NCI-H128 (cell line): ENCODE measurements at regions not wholly inside any gene's neighbourhood (a gene's known extent, or its start where the extent isn't known, plus 50 kb on each side); places are given as distances from the start of the nearest gene placed in this dataset.

Experiments used
- DNase-seq: peaks from one replicate; lab custom pipeline; 2025; ENCODE audit not compliant: unreplicated experiment; lab: John Stamatoyannopoulos, UW

- DNase-seq, result no peak
These were observed 79.1 kb downstream of the ZNF365 start for GRCh38 chr10:62453274-62453673.

GRCh38 chr10:62454687-62455397 lies 80.7 kb downstream of the ZNF365 start:
- no peak for DNase-seq

- no peak for DNase-seq
These were observed 82.5 kb downstream of the ZNF365 start for GRCh38 chr10:62456611-62457101.

- DNase-seq, result no peak
These were observed 83.0 kb downstream of the ZNF365 start for GRCh38 chr10:62457196-62457595.

GRCh38 chr10:62457598-62457997 lies 83.4 kb downstream of the ZNF365 start:
- no peak for DNase-seq

- no peak for DNase-seq
These were observed 84.9 kb downstream of the ZNF365 start for GRCh38 chr10:62459072-62459471.

- DNase-seq, result no peak
These were observed 85.3 kb downstream of the ZNF365 start for GRCh38 chr10:62459500-62459899.

GRCh38 chr10:62460393-62460792 lies 86.2 kb downstream of the ZNF365 start:
- no peak for DNase-seq

- no peak for DNase-seq
These were observed 87.0 kb downstream of the ZNF365 start for GRCh38 chr10:62461120-62461519.

GRCh38 chr10:62462461-62462860 lies 88.3 kb downstream of the ZNF365 start:
- no peak for DNase-seq

GRCh38 chr10:62463364-62463763 lies 89.2 kb downstream of the ZNF365 start:
- DNase-seq, result no peak

GRCh38 chr10:62464308-62464707 lies 90.1 kb downstream of the ZNF365 start:
- no peak for DNase-seq

- no peak for DNase-seq
These were observed 92.4 kb downstream of the ZNF365 start for GRCh38 chr10:62466590-62466989.

- DNase-seq, result no peak
These were observed 93.4 kb downstream of the ZNF365 start for GRCh38 chr10:62467527-62467926.

- DNase-seq, result no peak
These were observed 97.5 kb downstream of the ZNF365 start for GRCh38 chr10:62471711-62472110.

GRCh38 chr10:62473241-62473640 lies 99.1 kb downstream of the ZNF365 start:
- no peak for DNase-seq

- DNase-seq, result no peak
These were observed 101.4 kb downstream of the ZNF365 start for GRCh38 chr10:62475551-62475950.

GRCh38 chr10:62479523-62479922 lies 105.4 kb downstream of the ZNF365 start:
- DNase-seq, result no peak

- no peak for DNase-seq
These were observed 106.0 kb downstream of the ZNF365 start for GRCh38 chr10:62480196-62480595.

GRCh38 chr10:62482581-62482980 lies 108.4 kb downstream of the ZNF365 start:
- no peak for DNase-seq

GRCh38 chr10:62491597-62491996 lies 117.4 kb downstream of the ZNF365 start:
- no peak for DNase-seq

GRCh38 chr10:62492012-62492869 lies 118.1 kb downstream of the ZNF365 start:
- DNase-seq, result no peak
